Fibroblast of mammary gland (primary cell): ENCODE measurements at regions not wholly inside any gene's neighbourhood (a gene's known extent, or its start where the extent isn't known, plus 50 kb on each side); places are given as distances from the start of the nearest gene placed in this dataset.

ENCODE experiments used
- DNase-seq: peaks from one replicate; pipeline ENCODE4 v3.0.0-alpha.2; 2010; ENCODE audit warnings: low read depth
- H3K4me3 ChIP-seq: 2 replicates; pipeline ENCODE4 v1.5.1; 2011; ENCODE audit warnings: low read depth, mild to moderate bottlenecking, low read length, moderate library complexity; ENCODE audit not compliant: control insufficient read depth
- CTCF ChIP-seq: conservative IDR thresholded peaks from 2 replicates; pipeline ENCODE4 v1.5.1; 2011; ENCODE audit warnings: low read depth, low read length, inconsistent platforms; ENCODE audit not compliant: control insufficient read depth, insufficient read depth

DNA sequence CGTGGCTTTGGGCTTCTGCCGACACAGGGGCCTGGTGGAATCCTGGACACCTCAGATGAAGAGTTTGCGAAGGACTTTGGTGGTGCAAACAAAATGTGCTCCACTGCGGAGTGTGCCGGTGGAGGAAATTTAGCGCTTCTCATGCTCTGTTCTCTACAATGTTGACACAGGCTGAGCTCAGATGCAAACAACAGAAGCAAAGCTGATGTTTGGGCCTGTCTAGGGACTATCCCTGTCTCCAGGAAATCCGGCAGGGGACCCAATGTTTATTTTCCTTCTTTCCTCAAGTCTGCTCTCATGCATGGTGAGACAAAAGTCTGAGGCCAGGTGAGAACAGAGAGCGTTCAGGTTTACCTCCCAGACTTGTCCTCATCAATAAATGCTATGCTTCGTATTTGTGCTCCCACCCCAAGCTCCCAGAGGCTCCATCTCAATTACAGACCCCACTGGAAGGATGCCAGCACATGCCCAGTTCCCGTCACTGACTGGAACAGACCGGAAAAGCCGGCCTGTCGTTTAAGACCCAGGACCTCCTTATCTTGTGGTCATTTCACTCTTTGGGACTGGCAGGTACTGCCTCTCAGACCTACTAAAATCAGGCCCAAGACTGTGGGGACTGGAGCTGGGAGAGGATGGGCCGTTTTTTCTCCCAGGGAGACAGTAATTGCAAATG lies 105.7 kb upstream of the B3GAT1 start:
- TF ChIP-seq CTCF = no peak
- no peak for DNase-seq
- H3K4me3 ChIP-seq = no peak overlapping the region

- no peak for TF ChIP-seq CTCF
- DNase-seq = no peak
- H3K4me3 ChIP-seq = no peak overlapping the region
Measured at GRCh38 chr11:134517115-134517514, 105.1 kb upstream of the B3GAT1 start.

- no peak overlapping the region for H3K4me3 ChIP-seq
- DNase-seq = no peak
- TF ChIP-seq CTCF = no peak
Measured at GRCh38 chr11:134516529-134516928, 104.5 kb upstream of the B3GAT1 start.

GRCh38 chr11:134515081-134515960 lies 103.3 kb upstream of the B3GAT1 start:
- no peak for DNase-seq
- no peak for TF ChIP-seq CTCF
- no peak overlapping the region for H3K4me3 ChIP-seq

GRCh38 chr11:134514354-134514951 lies 102.4 kb upstream of the B3GAT1 start:
- no peak for TF ChIP-seq CTCF

DNA sequence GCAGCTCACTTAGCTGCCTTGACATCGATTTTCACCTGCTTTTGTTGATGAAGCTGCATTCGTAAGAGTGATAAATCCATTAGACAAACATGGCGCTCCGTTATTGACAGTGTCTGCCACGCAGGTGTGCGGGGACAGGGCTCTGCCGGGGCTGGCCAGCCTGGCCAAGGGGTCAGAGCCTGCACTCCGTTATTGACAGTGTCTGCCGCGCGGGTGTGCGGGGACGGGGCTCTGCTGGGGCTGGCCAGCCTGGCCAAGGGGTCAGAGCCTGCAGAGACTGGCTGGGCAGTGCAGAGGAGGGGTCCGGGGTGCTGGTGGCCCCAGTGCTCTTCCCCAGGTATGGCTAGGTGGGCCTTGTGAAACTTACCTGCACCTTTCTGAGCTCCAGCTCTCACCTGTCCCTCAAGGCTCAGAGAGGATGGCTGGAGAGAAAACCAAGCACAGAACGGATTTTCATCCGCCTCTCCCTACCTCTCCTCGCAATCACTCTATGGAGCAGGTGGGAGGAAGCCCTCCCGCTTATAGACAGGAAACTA lies 101.6 kb upstream of the B3GAT1 start:
- no peak for DNase-seq
- no peak overlapping the region for H3K4me3 ChIP-seq
- TF ChIP-seq CTCF = no peak

More at GRCh38 chr11:134514354-134514951, 102.4 kb upstream of the B3GAT1 start:
- DNase-seq = no peak
- H3K4me3 ChIP-seq = no peak overlapping the region
